ENCODE measurements at regions not wholly inside any gene's neighbourhood (a gene's known extent, or its start where the extent isn't known, plus 50 kb on each side); places are given as distances from the start of the nearest gene placed in this dataset.

GRCh38 chr7:46939089-46939488 is 642.8 kb downstream of the TNS3 start:
- TF ChIP-seq CTCF (IDR thresholded peaks at IDR 0.05; ENCODE audit: insufficient read depth, missing control alignments): no peak
- FAIRE-seq: no peak
- no peak for DNase-seq (ENCODE audit: insufficient read length, low spot score)

GRCh38 chr7:46937826-46938225 is 644.1 kb downstream of the TNS3 start:
- DNase-seq (ENCODE audit: insufficient read length, low spot score) (no peak), FAIRE-seq (no peak)
- no peak for TF ChIP-seq CTCF (IDR thresholded peaks at IDR 0.05; ENCODE audit: insufficient read depth, missing control alignments)

- no peak for TF ChIP-seq CTCF (IDR thresholded peaks at IDR 0.05; ENCODE audit: insufficient read depth, missing control alignments)
- DNase-seq (ENCODE audit: insufficient read length, low spot score): no peak
- FAIRE-seq: no peak
Measured at GRCh38 chr7:46934198-46934825, 647.6 kb downstream of the TNS3 start.

- FAIRE-seq (no peak), DNase-seq (ENCODE audit: insufficient read length, low spot score) (no peak)
- no peak for TF ChIP-seq CTCF (IDR thresholded peaks at IDR 0.05; ENCODE audit: insufficient read depth, missing control alignments)
Measured at GRCh38 chr7:46933596-46933995, 648.3 kb downstream of the TNS3 start.

GRCh38 chr7:46932676-46933424 is 649.1 kb downstream of the TNS3 start:
- TF ChIP-seq CTCF (IDR thresholded peaks at IDR 0.05; ENCODE audit: insufficient read depth, missing control alignments): peak; percentile 21
- DNase-seq (ENCODE audit: insufficient read length, low spot score): no peak

GRCh38 chr7:46932306-46932675 is 649.6 kb downstream of the TNS3 start:
- TF ChIP-seq CTCF (IDR thresholded peaks at IDR 0.05; ENCODE audit: insufficient read depth, missing control alignments): no peak
- FAIRE-seq (no peak), DNase-seq (ENCODE audit: insufficient read length, low spot score) (no peak)

More at GRCh38 chr7:46932676-46933424, 649.1 kb downstream of the TNS3 start:
- FAIRE-seq: no peak

- FAIRE-seq: no peak
- no peak for DNase-seq (ENCODE audit: insufficient read length, low spot score)
- TF ChIP-seq CTCF (IDR thresholded peaks at IDR 0.05; ENCODE audit: insufficient read depth, missing control alignments): no peak
Measured at GRCh38 chr7:46930366-46930765, 651.5 kb downstream of the TNS3 start.
